ENCODE measurements at regions not wholly inside any gene's neighbourhood (a gene's known extent, or its start where the extent isn't known, plus 50 kb on each side); places are given as distances from the start of the nearest gene placed in this dataset.
"Not testable (repeated sequence)": the region's sequence is repeated elsewhere in the genome, so short reads cannot be mapped to it uniquely, and the experiment has no call there.

DNA sequence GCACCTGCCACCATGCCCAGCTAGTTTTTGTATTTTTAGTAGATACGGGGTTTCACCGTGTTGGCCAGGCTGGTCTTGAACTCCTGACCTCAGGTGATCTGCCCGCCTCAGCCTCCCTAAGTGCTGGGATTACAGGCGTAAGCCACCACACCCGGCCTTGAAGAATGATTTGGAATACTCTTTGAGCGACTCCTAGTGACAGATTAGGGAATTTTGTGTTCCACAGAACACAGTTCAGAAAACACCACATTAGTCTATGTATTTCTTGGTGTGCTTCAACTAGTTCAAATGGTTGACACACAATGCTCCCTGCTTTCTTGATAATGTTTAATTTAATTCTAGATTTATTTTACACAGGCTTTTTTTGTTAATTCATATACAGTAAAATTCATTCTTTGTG lies 67.2 kb downstream of the ID4 start:
- TF ChIP-seq, protein P1, sequence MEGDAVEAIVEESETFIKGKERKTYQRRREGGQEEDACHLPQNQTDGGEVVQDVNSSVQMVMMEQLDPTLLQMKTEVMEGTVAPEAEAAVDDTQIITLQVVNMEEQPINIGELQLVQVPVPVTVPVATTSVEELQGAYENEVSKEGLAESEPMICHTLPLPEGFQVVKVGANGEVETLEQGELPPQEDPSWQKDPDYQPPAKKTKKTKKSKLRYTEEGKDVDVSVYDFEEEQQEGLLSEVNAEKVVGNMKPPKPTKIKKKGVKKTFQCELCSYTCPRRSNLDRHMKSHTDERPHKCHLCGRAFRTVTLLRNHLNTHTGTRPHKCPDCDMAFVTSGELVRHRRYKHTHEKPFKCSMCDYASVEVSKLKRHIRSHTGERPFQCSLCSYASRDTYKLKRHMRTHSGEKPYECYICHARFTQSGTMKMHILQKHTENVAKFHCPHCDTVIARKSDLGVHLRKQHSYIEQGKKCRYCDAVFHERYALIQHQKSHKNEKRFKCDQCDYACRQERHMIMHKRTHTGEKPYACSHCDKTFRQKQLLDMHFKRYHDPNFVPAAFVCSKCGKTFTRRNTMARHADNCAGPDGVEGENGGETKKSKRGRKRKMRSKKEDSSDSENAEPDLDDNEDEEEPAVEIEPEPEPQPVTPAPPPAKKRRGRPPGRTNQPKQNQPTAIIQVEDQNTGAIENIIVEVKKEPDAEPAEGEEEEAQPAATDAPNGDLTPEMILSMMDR (conservative IDR thresholded peaks at IDR 0.05; ENCODE audit: low read depth, low read length) = 0 out of 2 replicates have a peak, but pooled peaks have one; percentile 2
- TF ChIP-seq RCOR1 (IDR thresholded peaks at IDR 0.05; ENCODE audit: insufficient replicate concordance, low read length); POLR2A (IDR thresholded peaks at IDR 0.05; ENCODE audit: low read depth, low read length); RAD21 (IDR thresholded peaks at IDR 0.05; ENCODE audit: low read length); MXI1 (IDR thresholded peaks at IDR 0.05; ENCODE audit: borderline replicate concordance, low read depth, low read length); SMC3 (IDR thresholded peaks at IDR 0.05; ENCODE audit: low read depth, low read length); RFX5 (IDR thresholded peaks at IDR 0.05; ENCODE audit: low read depth, low read length): not testable (repeated sequence)
